ENCODE measurements at regions not wholly inside any gene's neighbourhood (a gene's known extent, or its start where the extent isn't known, plus 50 kb on each side); places are given as distances from the start of the nearest gene placed in this dataset.
"Not testable (repeated sequence)": the region's sequence is repeated elsewhere in the genome, so short reads cannot be mapped to it uniquely, and the experiment has no call there.

DNA sequence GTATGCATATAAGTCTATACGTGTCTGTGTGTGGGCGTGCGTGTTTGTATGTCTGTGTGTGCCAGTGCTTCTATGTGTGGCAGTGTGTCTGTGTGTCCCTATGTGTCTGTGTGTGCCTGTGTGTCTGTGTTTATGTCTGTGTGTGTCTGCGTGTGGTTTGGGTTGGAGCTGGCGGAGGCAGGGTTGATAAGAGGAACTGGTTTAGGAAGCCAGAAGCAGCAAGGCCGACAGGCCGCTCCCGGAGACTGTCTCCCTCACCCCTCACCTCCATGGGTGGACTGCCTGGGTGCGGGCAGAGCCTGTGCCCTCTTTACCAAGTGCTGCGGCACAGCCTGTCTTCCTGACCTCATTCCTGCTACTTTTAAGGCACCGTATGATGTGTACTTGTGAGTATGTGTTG is 327.1 kb upstream of the B3GAT1 start:
- no peak for DNase-seq

DNA sequence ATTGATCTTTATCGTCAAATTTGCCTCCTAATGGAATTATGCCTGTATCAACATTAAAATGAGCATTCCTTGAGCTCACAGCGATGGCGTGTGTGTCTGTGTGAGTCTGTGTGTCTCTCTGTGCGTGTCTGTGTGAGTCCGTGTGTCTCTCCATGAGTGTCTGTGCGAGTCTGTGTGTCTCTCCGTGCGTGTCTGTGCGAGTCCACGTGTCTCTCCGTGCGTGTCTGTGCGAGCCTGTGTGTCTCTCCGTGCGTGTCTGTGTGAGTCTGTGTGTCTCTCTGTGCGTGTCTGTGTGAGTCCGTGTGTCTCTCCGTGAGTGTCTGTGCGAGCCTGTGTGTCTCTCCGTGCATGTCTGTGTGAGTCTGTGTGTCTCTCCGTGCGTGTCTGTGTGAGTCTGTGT is 326.5 kb upstream of the B3GAT1 start:
- no peak for DNase-seq

DNA sequence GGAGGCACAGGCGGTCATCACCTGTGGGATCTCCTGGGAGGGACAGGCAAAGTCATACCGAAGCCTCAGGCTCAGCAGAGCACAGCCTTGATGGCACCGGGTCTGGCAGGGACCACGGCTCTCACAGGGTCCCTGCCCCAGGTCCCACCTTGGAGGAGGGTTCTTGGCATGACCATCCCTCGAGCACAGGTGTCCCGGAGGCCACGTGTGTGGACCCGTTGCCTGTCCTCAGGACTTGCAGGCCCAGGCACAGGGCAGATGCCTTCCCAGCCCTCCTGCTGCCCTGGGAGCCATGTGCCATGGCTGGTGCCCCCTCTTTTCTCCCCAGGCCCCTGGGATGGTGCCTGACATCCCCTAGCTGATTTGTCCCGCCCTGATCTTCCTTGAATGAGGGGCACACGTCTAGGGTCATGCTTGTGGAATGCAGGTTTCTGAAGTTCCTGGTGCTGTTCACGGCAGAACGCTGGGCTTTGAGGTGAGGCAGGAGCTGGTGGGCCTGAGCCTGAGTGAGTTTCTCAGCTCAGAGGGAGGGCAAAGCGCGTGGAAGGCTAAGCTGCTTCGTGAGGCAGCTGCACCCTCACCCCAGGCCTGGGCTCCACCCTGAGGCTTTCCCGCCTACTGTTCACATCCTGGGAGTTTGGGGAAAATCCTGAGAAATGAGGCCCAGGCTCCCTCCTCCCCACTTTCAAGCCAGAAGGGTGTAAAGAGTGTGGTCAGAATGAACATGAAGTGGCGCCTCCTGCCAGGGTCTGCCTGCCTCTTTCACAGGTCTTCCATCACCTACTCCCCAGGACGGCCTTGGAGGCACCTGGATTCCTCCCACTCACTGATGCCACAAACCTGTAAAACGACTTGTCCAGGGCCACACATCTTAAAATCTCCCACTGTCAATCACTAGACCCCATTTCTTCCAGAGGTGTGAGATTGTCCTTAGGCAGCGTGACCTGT is 325.8 kb upstream of the B3GAT1 start:
- DNase-seq: no peak

DNA sequence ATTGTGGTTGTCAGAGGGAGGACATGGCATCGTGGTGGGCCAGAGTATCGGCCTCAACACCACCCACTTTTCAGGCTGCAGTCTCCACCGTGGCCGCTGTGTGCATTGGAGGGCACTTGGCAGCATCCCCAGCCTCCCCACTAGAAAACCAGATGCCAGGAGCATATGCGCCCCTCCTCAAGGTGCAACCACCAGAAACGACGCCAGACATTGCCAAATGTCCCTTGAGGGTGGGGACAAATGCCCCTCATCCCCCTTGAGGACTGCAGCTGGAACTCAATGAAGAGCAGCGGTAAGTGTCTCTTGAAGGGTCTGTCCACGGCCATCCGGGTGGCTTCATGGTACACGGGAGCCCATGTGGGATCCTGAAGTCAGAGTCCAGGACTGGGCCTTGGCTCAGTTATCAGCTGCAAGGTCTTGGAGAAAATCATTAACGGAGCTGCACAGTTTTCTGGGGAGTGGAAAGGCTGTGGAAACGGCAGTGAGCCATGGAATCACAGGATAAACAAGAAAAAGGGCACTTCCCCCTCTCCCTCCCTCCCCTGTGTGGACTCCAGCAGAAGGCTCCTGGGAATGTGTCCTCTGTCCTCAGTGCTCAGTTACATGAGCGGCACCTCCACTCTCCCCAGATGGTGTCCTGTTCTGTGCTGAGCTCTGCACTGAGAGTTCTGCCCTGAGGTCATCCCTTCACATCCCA is 324.4 kb upstream of the B3GAT1 start:
- no peak for DNase-seq

DNA sequence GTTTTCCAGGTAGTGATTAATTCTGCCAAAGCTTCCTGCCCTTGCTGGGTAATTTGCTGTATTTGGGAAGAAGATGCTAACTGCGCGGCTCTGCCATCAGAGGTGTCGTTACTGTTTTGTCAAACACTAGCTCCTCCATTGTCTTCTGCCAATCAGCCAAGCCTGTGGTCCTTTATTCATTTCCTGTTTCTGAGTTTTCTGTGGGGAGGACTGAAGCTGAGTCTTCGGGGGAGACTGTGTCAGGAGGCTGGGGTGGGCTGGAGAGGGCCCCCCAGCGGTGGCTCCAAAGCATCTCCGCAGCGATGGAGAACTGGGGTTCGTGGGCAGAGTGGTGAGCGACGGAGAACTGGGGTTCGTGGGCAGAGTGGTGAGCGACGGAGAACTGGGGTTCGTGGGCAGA is 322.9 kb upstream of the B3GAT1 start:
- DNase-seq: no peak

DNA sequence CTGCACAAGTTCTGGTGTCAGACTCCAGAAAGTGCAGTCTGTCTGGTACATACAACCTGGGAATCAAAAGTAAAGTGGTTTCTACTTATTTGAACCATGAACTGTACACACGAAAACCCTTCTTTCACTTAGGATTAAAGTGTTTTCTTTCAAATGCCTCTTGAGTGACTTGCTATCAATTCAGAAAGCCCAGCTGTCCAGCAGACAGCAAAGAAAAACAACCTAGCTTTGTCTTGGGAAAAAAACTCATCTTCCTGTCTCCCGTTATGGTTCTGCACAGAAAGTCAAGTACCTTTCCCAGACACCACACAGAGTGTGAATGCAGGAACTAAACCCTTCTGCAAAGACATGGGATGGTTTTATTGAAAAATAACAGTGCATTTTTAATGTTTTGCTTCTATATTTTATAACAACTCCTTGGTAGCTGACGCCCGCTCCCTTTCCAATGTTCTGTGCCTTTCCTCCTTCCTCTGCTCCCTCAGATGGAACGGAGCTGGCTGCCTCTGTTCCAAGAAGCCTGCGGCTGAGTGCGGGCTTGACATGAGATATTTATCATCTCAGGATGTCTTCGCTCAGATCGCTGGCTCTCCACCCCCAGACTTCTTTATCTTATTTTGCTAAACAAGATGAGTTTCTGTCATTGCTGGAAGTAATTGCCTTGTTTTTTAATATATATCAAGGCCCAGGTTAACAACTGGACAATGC is 322.3 kb upstream of the B3GAT1 start:
- no peak for DNase-seq

DNA sequence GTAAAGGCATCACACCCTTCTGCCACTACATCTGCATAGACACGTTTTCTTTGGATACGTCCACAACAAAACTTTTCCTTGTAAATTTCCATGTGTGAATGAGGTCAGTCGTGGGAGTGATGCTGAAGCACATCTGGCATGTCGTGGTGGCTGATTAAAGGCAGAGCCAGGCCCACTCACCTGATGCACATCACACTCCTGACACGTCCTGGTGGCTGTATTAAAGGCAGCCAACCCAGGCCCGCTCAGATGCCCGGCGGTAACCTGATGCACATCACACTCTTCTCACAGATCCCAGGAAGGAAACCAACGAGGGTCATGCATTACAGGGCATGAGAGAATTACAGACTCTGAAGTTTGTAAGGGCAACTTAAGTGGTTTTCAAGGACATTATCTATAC is 321.6 kb upstream of the B3GAT1 start:
- DNase-seq: no peak

DNA sequence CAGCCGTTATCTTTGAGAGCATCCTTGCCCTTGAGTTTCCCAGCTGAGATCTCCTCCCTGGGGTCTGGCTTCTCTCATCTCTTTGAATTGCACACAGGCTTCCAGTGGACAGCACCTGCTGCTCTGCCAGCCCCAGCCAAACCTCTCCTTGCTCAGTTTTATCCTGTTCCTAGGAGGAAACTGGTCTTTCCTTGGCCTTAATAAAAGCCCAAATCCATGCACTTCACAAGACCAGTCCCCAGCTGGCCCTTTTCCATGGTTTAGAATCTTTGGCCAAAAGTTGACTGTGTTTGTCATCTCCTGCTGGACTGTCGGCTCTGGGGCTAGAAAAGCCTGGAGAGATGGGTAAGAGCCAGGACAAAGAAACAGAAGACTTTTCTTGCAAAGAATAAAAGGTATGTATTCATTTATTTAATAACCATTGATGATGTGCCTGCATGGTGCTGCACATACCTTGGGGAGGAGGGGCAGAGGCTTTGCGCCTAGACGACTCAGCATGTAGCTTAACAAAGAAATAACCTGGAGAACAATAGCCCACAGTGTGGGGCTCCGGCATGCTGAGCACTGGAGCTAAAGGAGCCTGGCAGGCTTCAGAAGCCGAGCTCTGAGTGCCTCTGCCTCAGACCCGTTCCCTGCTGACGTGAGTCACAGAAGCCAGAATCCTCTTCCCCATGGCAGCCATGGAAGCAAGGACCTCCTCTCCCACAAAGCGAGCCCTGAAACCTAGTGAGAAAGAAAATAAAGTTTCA is 319.3 kb upstream of the B3GAT1 start:
- DNase-seq: no peak

DNA sequence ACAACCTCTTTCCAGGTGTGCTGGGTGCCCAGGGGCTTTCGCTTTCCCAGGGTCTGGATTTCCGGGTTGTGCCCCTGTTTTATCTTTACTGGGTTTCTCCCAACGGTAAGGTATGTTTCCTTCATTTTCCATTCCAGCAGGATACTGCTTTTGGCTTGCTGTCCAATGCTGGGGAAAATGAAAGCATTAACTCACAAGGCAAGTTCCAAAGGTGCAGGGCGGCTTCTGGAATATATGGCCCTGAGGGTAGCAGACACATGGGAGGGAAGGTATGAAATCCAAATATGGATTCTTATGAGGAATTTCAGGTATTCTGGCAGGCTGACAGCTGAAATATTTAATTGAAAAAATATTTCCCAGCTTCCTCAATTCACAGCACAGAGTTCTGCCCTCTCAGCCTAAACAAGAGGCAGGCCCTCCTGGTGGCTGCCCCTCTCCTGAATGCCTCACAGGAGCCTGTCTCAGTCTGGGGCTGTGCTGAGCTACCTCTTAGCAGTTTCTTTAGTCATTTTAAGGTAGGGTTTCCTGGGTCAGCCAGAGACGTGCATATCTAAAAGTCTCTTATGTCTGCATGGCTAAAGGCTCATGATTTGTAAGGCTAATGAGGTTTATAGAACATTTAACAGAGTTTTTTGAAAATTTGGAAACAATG is 318.6 kb upstream of the B3GAT1 start:
- DNase-seq: no peak

DNA sequence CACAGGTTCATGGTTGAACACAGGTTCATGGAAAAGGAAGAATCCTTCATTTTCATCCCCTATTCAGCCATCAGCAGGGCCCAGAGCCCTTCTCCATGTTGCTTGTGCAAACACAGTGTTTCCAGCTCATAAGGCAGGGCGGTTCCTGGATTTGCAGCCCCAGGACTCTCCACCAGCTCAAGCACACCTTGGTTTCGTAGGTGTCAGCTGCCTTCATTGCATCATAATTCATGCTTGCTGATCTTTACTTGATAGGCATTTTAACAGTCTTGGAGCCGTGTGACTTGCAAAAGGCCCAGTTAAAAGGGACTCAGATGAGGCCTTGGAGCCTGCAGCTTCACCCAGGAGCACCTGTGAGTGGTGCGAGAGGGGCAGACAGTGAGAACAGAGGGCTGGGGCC is 318.1 kb upstream of the B3GAT1 start:
- no peak for DNase-seq

DNA sequence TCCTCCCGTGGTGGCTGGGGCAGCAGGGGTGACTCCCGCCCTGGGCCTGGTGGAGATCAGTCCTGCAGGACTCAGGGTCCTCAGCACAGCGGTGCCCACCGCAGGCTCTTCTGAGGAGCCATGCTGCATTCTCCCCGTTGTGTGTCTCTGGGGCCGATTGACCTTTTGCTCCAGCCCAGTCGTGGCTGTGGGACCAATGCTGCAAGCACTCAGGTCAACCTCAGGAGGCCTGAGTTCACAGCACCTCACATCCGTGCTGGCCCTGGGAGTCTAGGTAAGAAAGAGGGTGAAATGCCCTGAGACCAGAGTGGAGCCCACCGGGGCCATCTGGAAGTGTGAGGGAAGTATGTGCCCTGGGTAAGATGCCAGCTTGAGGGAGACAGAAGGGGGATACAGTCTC is 316.1 kb upstream of the B3GAT1 start:
- no peak for DNase-seq

DNA sequence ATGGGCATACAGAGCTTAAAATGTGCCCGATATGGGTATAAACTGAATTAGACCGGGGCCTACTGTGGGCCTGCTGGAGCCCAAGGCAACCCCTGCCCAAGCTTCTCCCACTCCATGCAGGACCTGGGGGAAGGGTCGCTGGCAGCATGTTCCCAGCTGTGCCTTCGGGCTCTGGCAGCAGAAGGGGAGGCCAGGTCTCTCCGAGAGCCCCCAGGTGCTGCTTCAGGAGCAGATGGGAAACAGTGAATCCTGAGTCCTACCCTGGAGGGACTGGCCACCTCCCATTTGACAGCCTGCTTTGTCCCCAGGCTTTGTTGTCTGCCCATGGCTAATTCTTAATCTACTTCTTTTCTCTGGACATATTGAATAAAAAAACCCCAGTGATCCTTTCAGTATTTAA is 315.6 kb upstream of the B3GAT1 start:
- no peak for DNase-seq

DNA sequence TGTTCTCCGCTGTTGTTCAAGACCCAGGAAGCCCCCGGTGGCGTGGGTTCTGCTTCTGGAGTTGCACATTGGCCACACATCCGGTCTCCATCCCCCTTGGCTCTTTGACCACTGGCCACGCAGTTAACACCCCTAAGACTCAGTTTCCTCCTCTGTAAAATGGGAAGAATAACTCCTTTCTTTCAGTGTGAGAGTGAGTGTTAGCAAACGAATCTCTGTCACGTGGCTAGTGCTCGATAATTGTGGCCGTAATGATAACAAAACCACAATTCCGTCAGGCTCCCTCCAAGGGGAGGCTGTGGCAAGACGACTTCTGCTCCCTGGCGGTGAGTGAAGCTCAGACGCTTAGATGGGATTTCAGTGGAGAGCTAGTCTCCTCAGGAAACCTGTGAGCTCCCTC is 315.2 kb upstream of the B3GAT1 start:
- DNase-seq: no peak

DNA sequence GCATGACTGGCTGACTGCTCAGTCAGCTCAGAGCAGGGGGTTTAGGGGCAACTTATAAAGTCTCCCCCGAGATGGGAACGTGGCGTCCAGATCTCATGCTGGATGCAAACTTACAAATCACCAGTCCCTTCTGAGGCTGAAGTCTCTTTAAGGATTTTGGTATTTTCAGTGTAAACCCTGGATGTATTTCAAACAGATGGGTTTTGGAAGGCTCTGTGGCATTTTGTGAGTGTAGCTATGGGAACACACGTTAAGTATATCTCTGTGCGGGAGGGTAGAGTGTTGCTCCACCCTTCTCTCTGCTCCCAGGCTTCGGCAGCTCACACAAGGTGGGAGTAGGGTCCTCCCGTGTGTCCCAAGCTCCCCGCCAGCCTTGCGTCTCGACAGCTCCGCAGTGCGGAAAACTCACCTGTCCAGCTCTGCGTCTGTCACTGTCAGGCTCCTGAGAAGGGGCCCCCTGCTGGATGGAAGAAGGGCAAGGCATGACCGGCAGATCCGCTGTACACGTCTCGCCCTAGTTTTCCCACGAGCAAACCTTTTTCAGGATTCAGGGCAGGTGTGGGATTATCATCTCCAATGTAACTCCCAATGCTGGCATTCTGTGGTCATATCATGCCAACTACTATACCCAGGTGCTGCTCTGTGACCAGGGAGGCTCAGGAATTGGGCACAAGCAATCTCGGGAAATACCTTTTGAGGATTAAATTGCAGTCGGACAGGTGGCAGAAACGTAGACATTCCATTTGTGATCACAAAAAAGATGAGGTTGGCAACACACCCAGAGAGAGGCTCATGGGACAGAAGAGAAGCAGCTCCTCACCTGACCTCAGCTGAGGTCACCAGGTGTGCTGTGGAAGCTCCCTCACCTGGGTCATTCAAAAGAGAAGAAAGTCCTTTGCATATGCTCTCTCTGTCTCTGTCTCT is 313.9 kb upstream of the B3GAT1 start:
- DNase-seq: no peak

DNA sequence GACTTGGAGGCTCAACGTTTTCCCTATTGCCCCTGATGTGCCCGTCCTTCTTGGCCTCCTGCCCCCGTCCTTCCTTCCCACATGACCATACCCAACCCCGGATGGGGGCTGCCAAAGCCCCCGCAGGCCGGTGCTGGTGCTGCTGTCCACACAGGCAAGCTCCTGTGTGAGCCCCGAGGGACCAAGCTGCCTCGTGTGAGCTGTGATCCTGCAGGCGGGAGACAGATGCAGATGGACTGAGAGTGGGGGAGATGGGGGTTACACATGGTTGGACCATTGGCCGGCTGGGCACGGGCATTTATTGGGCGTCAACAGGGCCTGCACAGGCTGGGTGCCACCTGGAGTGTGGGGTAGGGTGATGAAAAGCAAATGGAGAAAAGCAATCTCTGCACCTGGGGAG is 313.2 kb upstream of the B3GAT1 start:
- no peak for DNase-seq

DNA sequence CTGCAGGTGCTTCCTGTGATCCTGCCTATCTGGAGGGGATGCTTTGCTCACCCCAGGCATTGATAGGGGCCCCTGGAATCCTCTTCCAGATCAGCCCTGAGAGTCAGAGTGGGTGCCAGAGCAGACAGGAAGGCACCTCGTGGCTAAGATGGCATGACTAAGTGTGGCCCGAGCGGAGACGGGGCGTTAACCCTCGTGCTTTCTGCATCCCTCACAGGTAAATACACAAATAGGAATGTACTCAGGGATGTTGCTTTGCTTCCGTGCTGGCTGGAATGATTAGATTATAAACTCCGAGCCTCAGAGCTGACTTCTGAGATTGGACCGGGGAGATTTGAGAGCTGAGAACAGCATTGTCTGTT is 312.7 kb upstream of the B3GAT1 start:
- DNase-seq: no peak

DNA sequence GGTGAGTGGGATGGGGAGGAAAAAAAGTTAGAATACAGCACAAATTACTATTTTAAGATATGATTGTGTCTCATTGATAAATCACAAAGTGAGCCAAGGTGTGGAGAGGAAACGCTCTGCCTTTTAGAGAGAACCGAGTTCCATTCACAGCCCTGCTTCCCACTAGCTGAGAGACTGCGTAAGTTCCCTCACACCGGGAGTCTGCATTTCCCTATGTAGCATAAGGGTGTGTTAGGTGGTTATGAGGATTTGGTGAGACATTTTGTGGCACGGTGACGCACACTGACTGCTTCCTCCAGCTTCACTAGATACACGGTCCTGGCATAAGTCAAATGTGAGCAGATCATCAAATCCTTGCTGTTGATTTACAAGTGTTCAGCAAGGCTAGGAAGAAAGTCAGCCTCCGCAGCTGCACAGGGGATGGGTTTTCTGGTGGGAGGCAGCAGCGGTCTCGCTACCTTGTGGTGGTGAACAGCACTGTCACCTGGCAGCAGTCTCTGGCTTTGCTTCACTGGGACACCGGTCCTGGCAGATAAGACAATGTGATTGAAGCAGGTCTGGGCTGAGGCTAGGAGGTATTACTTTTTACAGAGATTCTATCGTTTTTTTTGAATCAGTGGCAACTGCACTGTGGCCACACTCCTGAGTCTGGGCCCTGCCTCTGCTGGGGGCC is 312.2 kb upstream of the B3GAT1 start:
- DNase-seq: no peak

DNA sequence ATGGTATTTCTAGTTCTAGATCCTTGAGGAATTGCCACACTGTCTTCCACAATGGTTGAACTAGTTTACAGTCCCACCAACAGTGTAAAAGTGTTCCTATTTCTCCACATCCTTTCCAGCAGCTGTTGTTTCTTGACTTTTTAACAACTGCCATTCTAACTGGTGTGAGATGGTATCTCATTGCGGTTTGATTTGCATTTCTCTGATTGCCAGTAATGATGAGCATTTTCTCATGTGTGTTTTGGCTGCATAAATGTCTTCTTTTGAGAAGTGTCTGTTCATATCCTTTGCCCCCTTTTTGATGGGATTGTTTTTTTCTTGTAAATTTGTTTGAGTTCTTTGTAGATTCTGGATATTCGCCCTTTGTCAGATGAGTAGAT is 308.6 kb upstream of the B3GAT1 start:
- DNase-seq: not testable (repeated sequence)

DNA sequence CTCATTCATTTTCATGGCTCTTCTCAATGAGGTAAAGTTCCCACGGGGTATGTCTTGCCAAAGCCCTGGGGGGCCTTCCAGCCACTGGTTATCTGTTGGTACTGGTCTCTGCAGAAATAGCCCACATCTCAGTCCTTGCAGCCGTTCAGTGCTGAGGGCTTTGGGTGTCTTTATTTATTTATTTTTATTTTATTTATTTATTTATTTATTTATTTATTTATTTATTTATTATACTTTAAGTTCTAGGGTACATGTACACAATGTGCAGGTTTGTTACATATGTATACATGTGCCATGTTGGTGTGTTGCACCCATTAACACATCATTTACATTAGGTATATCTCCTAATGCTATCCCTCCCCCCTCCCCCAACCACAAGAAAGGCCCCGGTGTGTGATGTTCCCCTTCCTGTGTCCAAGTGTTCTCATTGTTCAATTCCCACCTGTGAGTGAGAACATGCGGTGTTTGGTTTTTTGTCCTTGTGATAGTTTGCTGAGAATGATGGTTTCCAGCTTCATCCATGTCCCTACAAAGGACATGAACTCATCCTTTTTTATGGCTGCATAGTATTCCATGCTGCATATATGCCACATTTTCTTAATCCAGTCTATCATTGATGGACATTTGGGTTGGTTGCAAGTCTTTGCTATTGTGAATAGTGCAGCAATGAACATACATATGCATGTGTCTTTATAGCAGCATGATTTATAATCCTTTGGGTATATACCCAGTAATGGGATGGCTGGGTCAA is 308.1 kb upstream of the B3GAT1 start:
- DNase-seq: not testable (repeated sequence)

DNA sequence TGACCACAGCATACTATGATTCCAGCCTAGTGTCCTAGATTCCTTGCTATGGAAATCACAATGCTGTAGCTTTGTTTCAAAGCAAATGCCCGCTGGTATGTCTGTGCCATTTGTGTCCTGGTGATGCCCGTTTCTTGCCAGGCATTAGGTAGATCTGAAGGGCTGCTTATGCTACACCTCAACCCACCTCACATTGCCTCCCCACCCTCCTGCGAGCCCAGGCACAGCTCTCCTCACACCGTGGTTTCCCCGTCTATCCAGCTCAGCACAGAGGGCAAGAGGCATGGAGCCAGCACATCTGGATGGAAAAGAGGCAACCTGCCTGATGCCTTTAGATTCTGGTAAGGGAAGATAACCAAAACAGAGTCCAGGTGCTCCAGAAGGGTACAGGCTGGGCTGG is 307.4 kb upstream of the B3GAT1 start:
- no peak for DNase-seq
